IPS DF 6.9 (cell line): ENCODE measurements at regions not wholly inside any gene's neighbourhood (a gene's known extent, or its start where the extent isn't known, plus 50 kb on each side); places are given as distances from the start of the nearest gene placed in this dataset.

Source experiments
- DNase-seq: peaks from one replicate; pipeline ENCODE4 v3.0.0-alpha.2; 2013; ENCODE audit warnings: low read depth, low spot score
- H3K27ac ChIP-seq: one replicate; pipeline ENCODE4 v1.5.1; 2013; ENCODE audit warnings: low read length, control low read depth
- H3K27me3 ChIP-seq: 2 replicates; pipeline ENCODE4 v1.6.1; 2013; ENCODE audit warnings: mild to moderate bottlenecking, low read length; ENCODE audit not compliant: control insufficient read depth, insufficient read depth
- H3K36me3 ChIP-seq: 2 replicates; pipeline ENCODE4 v1.6.1; 2013; ENCODE audit warnings: low read length; ENCODE audit not compliant: control insufficient read depth, insufficient read depth
- H3K4me1 ChIP-seq: 2 replicates; pipeline ENCODE4 v1.6.1; 2013; ENCODE audit warnings: low read length; ENCODE audit not compliant: control insufficient read depth, insufficient read depth
- H3K4me3 ChIP-seq: 2 replicates; pipeline ENCODE4 v1.5.1; 2013; ENCODE audit warnings: mild to moderate bottlenecking, low read length
- H3K9me3 ChIP-seq: 2 replicates; pipeline ENCODE4 v1.6.1; 2013; ENCODE audit warnings: low read length, inconsistent platforms; ENCODE audit not compliant: control insufficient read depth, insufficient read depth
- WGBS: extraction: QIAGEN DNeasy Blood & Tissue Kit; methylation state at CpG from one replicate; pipeline ENCODE4 v1.1.7; 2013; ENCODE audit warnings: mixed read lengths, missing lambda C conversion rate; ENCODE audit not compliant: insufficient read length, insufficient coverage; 5-methylcytosine and 5-hydroxymethylcytosine counted together

DNA sequence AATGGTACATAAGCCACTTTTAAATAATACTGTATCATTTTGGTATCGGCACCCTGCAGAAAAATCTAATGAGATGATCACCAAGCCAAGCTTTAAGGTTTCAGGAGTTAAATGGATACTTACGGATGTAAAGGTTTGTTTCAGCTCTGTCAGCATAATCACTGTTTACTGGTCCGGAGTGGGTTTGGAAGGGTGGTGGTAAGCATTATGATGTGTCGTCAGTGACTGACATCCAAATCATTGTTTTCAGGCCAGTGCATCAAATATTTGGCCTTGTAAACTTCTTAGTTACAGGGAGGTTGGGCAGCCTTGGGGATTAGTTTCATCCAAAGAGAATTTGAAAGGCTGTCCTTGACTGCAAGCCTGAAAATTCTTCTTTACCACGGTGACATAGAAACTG lies 50.0 kb upstream of the ATL2 start:
- no peaks in the 10 kb centered on the region for H3K36me3 ChIP-seq
- peaks cover 4% of the 10 kb centered on the region for H3K4me1 ChIP-seq
- no peaks in the 10 kb centered on the region for H3K9me3 ChIP-seq
- no peak overlapping the region for H3K27ac ChIP-seq
- DNase-seq = no peak
- no CpG with 5 or more reads among the region's 5 CpGs for WGBS
- H3K27me3 ChIP-seq = no peaks in the 10 kb centered on the region
- H3K4me3 ChIP-seq = no peak overlapping the region
